Activated CD8-positive, alpha-beta T cell treated with anti-CD3 and anti-CD28 coated beads for 36 hours (primary cell): ENCODE measurements at regions not wholly inside any gene's neighbourhood (a gene's known extent, or its start where the extent isn't known, plus 50 kb on each side); places are given as distances from the start of the nearest gene placed in this dataset.
"Not testable (repeated sequence)": the region's sequence is repeated elsewhere in the genome, so short reads cannot be mapped to it uniquely, and the experiment has no call there.

Experiments
- ATAC-seq: fragments of 200-7000 bp; cut with Tn5 transposase; one replicate; pipeline ENCODE4 v1.10.0; 2021; ENCODE audit warnings: mild to moderate bottlenecking, moderate library complexity
- CTCF ChIA-PET: fragments of 350-600 bp; sonication (Branson Sonifier 250); formaldehyde crosslinking; loops from one replicate; lab custom pipeline; 2021; ENCODE audit warnings: antibody characterized with exemption; lab: Charles Lee
- POLR2A ChIA-PET: fragments of 350-600 bp; sonication (Branson Sonifier 250); formaldehyde crosslinking; loops from one replicate; lab custom pipeline; 2021; ENCODE audit warnings: antibody characterized with exemption; lab: Charles Lee
- DNase-seq: peaks from one replicate; pipeline ENCODE4 v3.0.0-alpha.2; 2020
- H3K27ac Mint-ChIP-seq: one replicate; pipeline ENCODE4 v1.8.0; 2021; ENCODE audit warnings: mild to moderate bottlenecking, mixed read lengths
- H3K27me3 Mint-ChIP-seq: one replicate; pipeline ENCODE4 v1.8.0; 2021; ENCODE audit warnings: mixed read lengths
- H3K36me3 Mint-ChIP-seq: one replicate; pipeline ENCODE4 v1.8.0; 2021; ENCODE audit warnings: low read depth, mixed read lengths
- H3K4me1 Mint-ChIP-seq: one replicate; pipeline ENCODE4 v1.8.0; 2021; ENCODE audit warnings: low read depth, mixed read lengths
- H3K4me3 Mint-ChIP-seq: one replicate; pipeline ENCODE4 v1.8.0; 2021; ENCODE audit warnings: mild to moderate bottlenecking, moderate library complexity, mixed read lengths
- H3K9me3 Mint-ChIP-seq: one replicate; pipeline ENCODE4 v1.8.0; 2021; ENCODE audit warnings: mixed read lengths
- intact Hi-C: fragments of 100-400 bp; cut with micrococcal nuclease; formaldehyde crosslinking; loops from one replicate; pipeline ENCODE4 v1.10.0; 2022
- TF ChIP-seq, protein P1 (sequence below): fragments of 200-600 bp; IDR thresholded peaks from one replicate; pipeline ENCODE4 v1.8.0; 2022; ENCODE audit warnings: antibody characterized with exemption, mild to moderate bottlenecking

DNA sequence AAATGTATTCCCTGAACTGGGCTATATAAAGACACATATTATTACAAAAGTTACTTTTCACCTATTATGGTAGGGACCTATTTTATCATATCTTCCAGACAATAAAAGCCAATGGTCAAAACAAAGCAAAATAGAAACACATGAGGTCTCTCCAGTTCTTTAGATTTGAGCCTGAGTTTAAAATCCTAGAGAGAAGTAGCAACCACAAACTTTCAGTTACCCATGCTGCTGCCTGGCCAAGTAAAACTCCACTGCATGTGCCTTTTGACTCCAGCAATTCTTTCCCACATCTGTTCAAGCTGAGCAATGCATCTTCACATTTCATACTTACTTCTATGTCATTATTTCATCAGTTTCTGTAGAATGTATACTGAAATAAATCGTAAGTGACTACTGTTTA is 405.3 kb downstream of the STK39 start:
- CTCF ChIA-PET = no interaction called here
- no peak overlapping the region for H3K27ac Mint-ChIP-seq
- intact Hi-C loops = no loop called here

DNA sequence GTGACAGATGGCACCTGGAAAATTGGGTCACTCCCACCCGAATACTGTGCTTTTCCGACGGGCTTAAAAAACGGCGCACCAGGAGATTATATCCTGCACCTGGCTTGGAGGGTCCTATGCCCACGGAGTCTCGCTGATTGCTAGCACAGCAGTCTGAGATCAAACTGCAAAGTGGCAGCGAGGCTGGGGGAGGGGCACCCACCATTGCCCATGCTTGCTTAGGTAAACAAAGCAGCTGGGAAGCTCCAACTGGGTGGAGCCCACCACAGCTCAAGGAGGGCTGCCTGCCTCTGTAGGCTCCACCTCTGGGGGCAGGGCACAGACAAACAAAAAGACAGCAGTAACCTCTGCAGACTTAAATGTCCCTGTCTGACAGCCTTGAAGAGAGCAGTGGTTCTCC is 412.1 kb downstream of the STK39 start:
- intact Hi-C loops, CTCF ChIA-PET, DNase-seq, H3K4me1 Mint-ChIP-seq, H3K9me3 Mint-ChIP-seq, ATAC-seq, POLR2A ChIA-PET, H3K4me3 Mint-ChIP-seq, H3K27ac Mint-ChIP-seq, H3K27me3 Mint-ChIP-seq, H3K36me3 Mint-ChIP-seq: not testable (repeated sequence)

More for the DNA sequence above, 405.3 kb downstream of the STK39 start:
- H3K4me1 Mint-ChIP-seq = no peaks in the 10 kb centered on the region
- H3K27me3 Mint-ChIP-seq = peaks cover 13% of the 10 kb centered on the region
- POLR2A ChIA-PET = no interaction called here
- H3K9me3 Mint-ChIP-seq = no peaks in the 10 kb centered on the region
- no peaks in the 10 kb centered on the region for H3K36me3 Mint-ChIP-seq
- TF ChIP-seq, protein P1, sequence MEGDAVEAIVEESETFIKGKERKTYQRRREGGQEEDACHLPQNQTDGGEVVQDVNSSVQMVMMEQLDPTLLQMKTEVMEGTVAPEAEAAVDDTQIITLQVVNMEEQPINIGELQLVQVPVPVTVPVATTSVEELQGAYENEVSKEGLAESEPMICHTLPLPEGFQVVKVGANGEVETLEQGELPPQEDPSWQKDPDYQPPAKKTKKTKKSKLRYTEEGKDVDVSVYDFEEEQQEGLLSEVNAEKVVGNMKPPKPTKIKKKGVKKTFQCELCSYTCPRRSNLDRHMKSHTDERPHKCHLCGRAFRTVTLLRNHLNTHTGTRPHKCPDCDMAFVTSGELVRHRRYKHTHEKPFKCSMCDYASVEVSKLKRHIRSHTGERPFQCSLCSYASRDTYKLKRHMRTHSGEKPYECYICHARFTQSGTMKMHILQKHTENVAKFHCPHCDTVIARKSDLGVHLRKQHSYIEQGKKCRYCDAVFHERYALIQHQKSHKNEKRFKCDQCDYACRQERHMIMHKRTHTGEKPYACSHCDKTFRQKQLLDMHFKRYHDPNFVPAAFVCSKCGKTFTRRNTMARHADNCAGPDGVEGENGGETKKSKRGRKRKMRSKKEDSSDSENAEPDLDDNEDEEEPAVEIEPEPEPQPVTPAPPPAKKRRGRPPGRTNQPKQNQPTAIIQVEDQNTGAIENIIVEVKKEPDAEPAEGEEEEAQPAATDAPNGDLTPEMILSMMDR = no peak
- no peak for DNase-seq
- no peak overlapping the region for H3K4me3 Mint-ChIP-seq
- ATAC-seq = no peak

DNA sequence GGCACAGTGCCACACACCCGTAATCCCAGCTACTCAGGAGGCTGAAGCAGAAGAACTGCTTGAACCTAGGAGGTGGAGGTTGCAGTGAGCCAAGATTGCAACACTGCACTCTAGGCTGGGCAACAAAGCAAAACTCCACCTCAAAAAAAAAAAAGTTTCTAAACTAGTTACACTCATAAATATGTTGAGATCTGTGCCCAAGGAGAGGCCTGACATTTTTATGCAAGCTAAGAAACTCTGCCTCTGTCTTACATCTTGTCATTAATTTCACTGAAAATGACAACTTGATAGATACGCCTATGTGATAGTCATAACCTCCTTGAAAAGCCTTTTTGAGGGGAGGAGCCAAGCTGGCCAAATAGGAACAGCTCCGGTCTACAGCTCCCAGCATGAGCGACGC is 412.7 kb downstream of the STK39 start:
- H3K4me1 Mint-ChIP-seq = no peaks in the 10 kb centered on the region
- no peak overlapping the region for H3K4me3 Mint-ChIP-seq
- ATAC-seq (no peak), DNase-seq (no peak)
- TF ChIP-seq, protein P1 = no peak
- H3K27ac Mint-ChIP-seq = no peak overlapping the region
- ChIA-PET POLR2A (no interaction called here), CTCF (interaction anchor here (1.3 kb wide), 1 partner anchor 285 kb away, joined by 3 read pairs; no protein-coding TSS in a partner anchor)
- H3K36me3 Mint-ChIP-seq = no peaks in the 10 kb centered on the region
- intact Hi-C loops = no loop called here
- no peaks in the 10 kb centered on the region for H3K9me3 Mint-ChIP-seq
- H3K27me3 Mint-ChIP-seq = peaks cover 6% of the 10 kb centered on the region

DNA sequence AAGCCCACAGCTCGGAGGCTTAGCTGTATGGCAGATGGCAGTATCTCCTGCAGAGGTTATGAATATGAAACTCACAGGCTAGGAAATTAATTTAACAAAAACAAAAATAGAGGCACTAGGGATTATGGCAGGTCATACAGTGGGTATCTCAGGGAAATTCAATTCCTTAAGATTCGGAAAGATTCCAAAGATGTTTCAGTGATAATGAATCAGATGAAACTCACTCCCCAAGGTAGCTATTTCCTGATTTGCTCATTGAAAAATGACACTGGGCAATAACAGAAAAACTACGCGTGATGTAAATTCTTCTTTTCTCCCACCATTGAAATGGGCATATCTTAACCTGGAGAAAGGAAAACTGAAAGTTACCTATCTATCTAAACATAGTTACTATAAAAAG is 414.1 kb downstream of the STK39 start:
- no peaks in the 10 kb centered on the region for H3K4me1 Mint-ChIP-seq
- no peaks in the 10 kb centered on the region for H3K36me3 Mint-ChIP-seq
- no peak overlapping the region for H3K27ac Mint-ChIP-seq
- POLR2A ChIA-PET = no interaction called here
- CTCF ChIA-PET = interaction anchor here (1.3 kb wide), 1 partner anchor 286 kb away, joined by 3 read pairs; no protein-coding TSS in a partner anchor
- no peak overlapping the region for H3K4me3 Mint-ChIP-seq
- intact Hi-C loops = no loop called here
- DNase-seq = no peak
- TF ChIP-seq, protein P1 = no peak
- H3K9me3 Mint-ChIP-seq = no peaks in the 10 kb centered on the region
- peaks cover 6% of the 10 kb centered on the region for H3K27me3 Mint-ChIP-seq
- ATAC-seq = no peak

DNA sequence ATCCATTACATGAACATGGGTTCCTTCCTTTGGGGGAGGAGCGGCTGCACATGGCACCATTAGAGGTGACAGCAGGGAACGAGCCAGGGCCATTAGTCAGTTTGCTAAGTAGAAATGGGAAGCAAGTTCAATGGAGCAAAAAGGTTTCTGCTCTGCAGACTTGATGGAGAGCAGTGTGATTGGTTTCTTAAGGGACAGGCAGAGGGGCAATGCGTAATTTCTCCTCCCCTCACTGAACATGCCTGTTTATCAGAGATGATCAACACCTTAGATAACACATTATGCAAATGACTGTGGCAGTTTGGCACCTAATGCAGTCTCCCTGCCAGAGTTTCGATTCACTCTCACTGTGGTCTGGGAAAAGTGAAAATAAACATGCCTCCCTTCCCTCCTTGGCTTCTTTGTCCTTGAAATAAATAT is 414.5 kb downstream of the STK39 start:
- no peaks in the 10 kb centered on the region for H3K9me3 Mint-ChIP-seq
- no peaks in the 10 kb centered on the region for H3K36me3 Mint-ChIP-seq
- POLR2A ChIA-PET = no interaction called here
- no peaks in the 10 kb centered on the region for H3K4me1 Mint-ChIP-seq
- TF ChIP-seq, protein P1 = no peak
- ATAC-seq (no peak), DNase-seq (no peak)
- H3K27ac Mint-ChIP-seq = no peak overlapping the region
- no peak overlapping the region for H3K4me3 Mint-ChIP-seq
- intact Hi-C loops = no loop called here
- CTCF ChIA-PET = no interaction called here
- H3K27me3 Mint-ChIP-seq = peaks cover 6% of the 10 kb centered on the region
